ENCODE measurements at regions not wholly inside any gene's neighbourhood (a gene's known extent, or its start where the extent isn't known, plus 50 kb on each side); places are given as distances from the start of the nearest gene placed in this dataset.
A peak's percentile ranks its signal among the peaks of the same experiment; 100 is the strongest.
"Not testable (repeated sequence)": the region's sequence is repeated elsewhere in the genome, so short reads cannot be mapped to it uniquely, and the experiment has no call there.

GRCh38 chr16:80014241-80014939, 413.9 kb upstream of the MAF start:
- DNase-seq (ENCODE audit: low read depth in 2 of 2) = no peak

- no peak for DNase-seq (ENCODE audit: low read depth in 2 of 2)
Measured at GRCh38 chr16:80012586-80012985, 412.0 kb upstream of the MAF start.

- DNase-seq (ENCODE audit: low read depth in 2 of 2) = peak; percentile 35 to 86
Measured at GRCh38 chr16:80009971-80010659, 409.6 kb upstream of the MAF start.

GRCh38 chr16:80008857-80009256, 408.3 kb upstream of the MAF start:
- DNase-seq (ENCODE audit: low read depth in 2 of 2) = no peak

- no peak for DNase-seq (ENCODE audit: low read depth in 2 of 2)
Measured at GRCh38 chr16:80007231-80007630, 406.7 kb upstream of the MAF start.

- DNase-seq (ENCODE audit: low read depth in 2 of 2) = peak in 1 of 2 donors; percentile 4
Measured at GRCh38 chr16:80006241-80007215, 406.0 kb upstream of the MAF start.

- DNase-seq (ENCODE audit: low read depth in 2 of 2) = no peak
Measured at GRCh38 chr16:80004113-80004512, 403.6 kb upstream of the MAF start.

GRCh38 chr16:80002261-80002660, 401.7 kb upstream of the MAF start:
- no peak for DNase-seq (ENCODE audit: low read depth in 2 of 2)

- DNase-seq (ENCODE audit: low read depth in 2 of 2) = no peak
Measured at GRCh38 chr16:79998143-79998542, 397.6 kb upstream of the MAF start.

GRCh38 chr16:79997257-79997656, 396.7 kb upstream of the MAF start:
- peak in 1 of 2 donors; percentile 43 for DNase-seq (ENCODE audit: low read depth in 2 of 2)

GRCh38 chr16:79996321-79996720, 395.8 kb upstream of the MAF start:
- DNase-seq (ENCODE audit: low read depth in 2 of 2) = no peak

- no peak for DNase-seq (ENCODE audit: low read depth in 2 of 2)
Measured at GRCh38 chr16:79995315-79995714, 394.8 kb upstream of the MAF start.

- no peak for DNase-seq (ENCODE audit: low read depth in 2 of 2)
Measured at GRCh38 chr16:79994418-79994817, 393.9 kb upstream of the MAF start.

- DNase-seq (ENCODE audit: low read depth in 2 of 2) = no peak
Measured at GRCh38 chr16:79993629-79994209, 393.2 kb upstream of the MAF start.

GRCh38 chr16:79991969-79992368, 391.4 kb upstream of the MAF start:
- DNase-seq (ENCODE audit: low read depth in 2 of 2) = no peak

- no peak for DNase-seq (ENCODE audit: low read depth in 2 of 2)
Measured at GRCh38 chr16:79988721-79989220, 388.2 kb upstream of the MAF start.

GRCh38 chr16:79988089-79988488, 387.6 kb upstream of the MAF start:
- DNase-seq (ENCODE audit: low read depth in 2 of 2) = no peak

GRCh38 chr16:79986352-79986751, 385.8 kb upstream of the MAF start:
- peak in 1 of 2 donors; percentile 10 for DNase-seq (ENCODE audit: low read depth in 2 of 2)

GRCh38 chr16:79985606-79986005, 385.1 kb upstream of the MAF start:
- DNase-seq (ENCODE audit: low read depth in 2 of 2) = no peak

- DNase-seq (ENCODE audit: low read depth in 2 of 2) = not testable (repeated sequence)
Measured at GRCh38 chr16:79984149-79984548, 383.6 kb upstream of the MAF start.

- no peak for DNase-seq (ENCODE audit: low read depth in 2 of 2)
Measured at GRCh38 chr16:79982862-79983261, 382.3 kb upstream of the MAF start.

All from dermis microvascular lymphatic vessel endothelial cell (primary cell).